ENCODE measurements at regions not wholly inside any gene's neighbourhood (a gene's known extent, or its start where the extent isn't known, plus 50 kb on each side); places are given as distances from the start of the nearest gene placed in this dataset.

- H3K4me3 ChIP-seq (ENCODE audit: low read length), result no peak overlapping the region
- no peak for TF ChIP-seq CTCF (IDR thresholded peaks at IDR 0.05; ENCODE audit: insufficient read depth, low read depth, low read length, missing control alignments)
- no peak for DNase-seq (ENCODE audit: low read depth)
Observed at GRCh38 chr17:27230996-27231395, 62.9 kb upstream of the WSB1 start.

GRCh38 chr17:27232328-27232727 is 61.6 kb upstream of the WSB1 start:
- no peak for TF ChIP-seq CTCF (IDR thresholded peaks at IDR 0.05; ENCODE audit: insufficient read depth, low read depth, low read length, missing control alignments)
- no peak overlapping the region for H3K4me3 ChIP-seq (ENCODE audit: low read length)
- DNase-seq (ENCODE audit: low read depth), result no peak

GRCh38 chr17:27233059-27233458 is 60.9 kb upstream of the WSB1 start:
- DNase-seq (ENCODE audit: low read depth), result no peak
- TF ChIP-seq CTCF (IDR thresholded peaks at IDR 0.05; ENCODE audit: insufficient read depth, low read depth, low read length, missing control alignments), result no peak
- H3K4me3 ChIP-seq (ENCODE audit: low read length), result no peak overlapping the region

- H3K4me3 ChIP-seq (ENCODE audit: low read length), result no peak overlapping the region
- DNase-seq (ENCODE audit: low read depth), result no peak
- no peak for TF ChIP-seq CTCF (IDR thresholded peaks at IDR 0.05; ENCODE audit: insufficient read depth, low read depth, low read length, missing control alignments)
Observed at GRCh38 chr17:27233776-27234175, 60.1 kb upstream of the WSB1 start.

GRCh38 chr17:27236717-27237315 is 57.1 kb upstream of the WSB1 start:
- H3K4me3 ChIP-seq (ENCODE audit: low read length), result no peak overlapping the region
- DNase-seq (ENCODE audit: low read depth), result peak; percentile 76
- TF ChIP-seq CTCF (IDR thresholded peaks at IDR 0.05; ENCODE audit: insufficient read depth, low read depth, low read length, missing control alignments), result peak; percentile 93

DNA sequence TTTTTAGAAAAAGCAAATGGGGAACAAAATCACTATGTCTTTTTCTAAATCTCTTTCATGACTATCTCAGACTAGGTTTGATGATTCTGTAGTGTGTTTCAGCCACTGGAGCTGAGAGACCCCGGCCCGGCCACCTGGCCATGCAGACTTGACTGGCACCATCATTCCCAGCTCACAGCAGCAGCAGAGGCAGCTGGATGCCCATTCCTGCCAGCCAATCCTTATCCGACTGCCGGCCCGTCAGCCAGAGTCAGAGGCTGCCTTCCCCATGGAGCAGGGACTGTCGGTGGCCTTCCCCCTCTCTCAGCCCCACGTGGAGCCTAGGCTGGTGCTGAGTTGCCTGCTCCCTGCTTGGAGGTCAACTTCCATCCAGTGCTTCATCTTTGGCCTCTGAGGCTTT is 56.0 kb upstream of the WSB1 start:
- TF ChIP-seq CTCF (IDR thresholded peaks at IDR 0.05; ENCODE audit: insufficient read depth, low read depth, low read length, missing control alignments), result no peak
- DNase-seq (ENCODE audit: low read depth), result no peak
- H3K4me3 ChIP-seq (ENCODE audit: low read length), result no peak overlapping the region

- no peak for TF ChIP-seq CTCF (IDR thresholded peaks at IDR 0.05; ENCODE audit: insufficient read depth, low read depth, low read length, missing control alignments)
- DNase-seq (ENCODE audit: low read depth), result no peak
Observed at GRCh38 chr17:27239046-27239445, 54.9 kb upstream of the WSB1 start.

More at GRCh38 chr17:27239046-27239445, 54.9 kb upstream of the WSB1 start:
- H3K4me3 ChIP-seq (ENCODE audit: low read length), result no peak overlapping the region

Measured in epithelial cell of esophagus (primary cell).